Esophagus squamous epithelium (tissue), 4 donors: ENCODE measurements at regions not wholly inside any gene's neighbourhood (a gene's known extent, or its start where the extent isn't known, plus 50 kb on each side); places are given as distances from the start of the nearest gene placed in this dataset.

Experiments used
- CTCF ChIP-seq, 6 experiments: fragments of 450-650 bp in 4 of 6; fragments of 200-600 bp in 2 of 6; sonication (generic) in 2 of 6; IDR thresholded peaks; one replicate each; pipeline ENCODE4 v1.5.1; 2016 to 2019; ENCODE audit warnings: antibody characterized with exemption in 6 of 6, mild to moderate bottlenecking in 4 of 6, moderate library complexity in 4 of 6
- POLR2A ChIP-seq, 4 donors: fragments of 450-650 bp; IDR thresholded peaks; one replicate each; pipeline ENCODE4 v1.6.1; 2017; ENCODE audit warnings: antibody characterized with exemption in 4 of 4, mild to moderate bottlenecking in 4 of 4, moderate library complexity in 3 of 4

GRCh38 chr18:28342231-28342630 lies 165.3 kb upstream of the CDH2 start:
- TF ChIP-seq CTCF (IDR thresholded peaks at IDR 0.05) (no peak), POLR2A (IDR thresholded peaks at IDR 0.05) (no peak)
